ENCODE measurements at regions not wholly inside any gene's neighbourhood (a gene's known extent, or its start where the extent isn't known, plus 50 kb on each side); places are given as distances from the start of the nearest gene placed in this dataset.

- Histone ChIP-seq H3K4me2 (ENCODE audit: low read length) (no peak overlapping the region), H3K27ac (ENCODE audit: low read depth, low read length) (no peak overlapping the region), H3K9me3 (ENCODE audit: control insufficient read depth, insufficient read depth, low read length) (no peaks in the 10 kb centered on the region), H3K9me2 (replicated peaks; ENCODE audit: control insufficient read depth, low read length) (no peaks in the 10 kb centered on the region), H3K4me3 (ENCODE audit: low read length) (no peak overlapping the region), H3K4me1 (ENCODE audit: control insufficient read depth, low read length) (0 out of 2 replicates have a peak, but pooled peaks cover 3% of the 10 kb centered on the region), H3K36me3 (ENCODE audit: control insufficient read depth, low read length) (no peaks in the 10 kb centered on the region), H4K20me1 (ENCODE audit: control insufficient read depth, insufficient read depth, low read depth, low read length) (no peaks in the 10 kb centered on the region), H3K79me2 (ENCODE audit: control insufficient read depth, low read length) (no peaks in the 10 kb centered on the region), H3K27me3 (ENCODE audit: control insufficient read depth, low read length) (peaks cover 5% of the 10 kb centered on the region), H3F3A (ENCODE audit: control insufficient read depth, insufficient read depth) (no peaks in the 10 kb centered on the region)
- TF ChIP-seq, protein P1, sequence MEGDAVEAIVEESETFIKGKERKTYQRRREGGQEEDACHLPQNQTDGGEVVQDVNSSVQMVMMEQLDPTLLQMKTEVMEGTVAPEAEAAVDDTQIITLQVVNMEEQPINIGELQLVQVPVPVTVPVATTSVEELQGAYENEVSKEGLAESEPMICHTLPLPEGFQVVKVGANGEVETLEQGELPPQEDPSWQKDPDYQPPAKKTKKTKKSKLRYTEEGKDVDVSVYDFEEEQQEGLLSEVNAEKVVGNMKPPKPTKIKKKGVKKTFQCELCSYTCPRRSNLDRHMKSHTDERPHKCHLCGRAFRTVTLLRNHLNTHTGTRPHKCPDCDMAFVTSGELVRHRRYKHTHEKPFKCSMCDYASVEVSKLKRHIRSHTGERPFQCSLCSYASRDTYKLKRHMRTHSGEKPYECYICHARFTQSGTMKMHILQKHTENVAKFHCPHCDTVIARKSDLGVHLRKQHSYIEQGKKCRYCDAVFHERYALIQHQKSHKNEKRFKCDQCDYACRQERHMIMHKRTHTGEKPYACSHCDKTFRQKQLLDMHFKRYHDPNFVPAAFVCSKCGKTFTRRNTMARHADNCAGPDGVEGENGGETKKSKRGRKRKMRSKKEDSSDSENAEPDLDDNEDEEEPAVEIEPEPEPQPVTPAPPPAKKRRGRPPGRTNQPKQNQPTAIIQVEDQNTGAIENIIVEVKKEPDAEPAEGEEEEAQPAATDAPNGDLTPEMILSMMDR (IDR thresholded peaks at IDR 0.05; ENCODE audit: low read depth, low read length, poor library complexity, severe bottlenecking) = no peak
- TF ChIP-seq EZH2phosphoT487 (IDR thresholded peaks at IDR 0.05; ENCODE audit: borderline replicate concordance, low read length) = no peak
Measured at GRCh38 chr1:117694543-117694942, 88.7 kb downstream of the TENT5C start.

DNA sequence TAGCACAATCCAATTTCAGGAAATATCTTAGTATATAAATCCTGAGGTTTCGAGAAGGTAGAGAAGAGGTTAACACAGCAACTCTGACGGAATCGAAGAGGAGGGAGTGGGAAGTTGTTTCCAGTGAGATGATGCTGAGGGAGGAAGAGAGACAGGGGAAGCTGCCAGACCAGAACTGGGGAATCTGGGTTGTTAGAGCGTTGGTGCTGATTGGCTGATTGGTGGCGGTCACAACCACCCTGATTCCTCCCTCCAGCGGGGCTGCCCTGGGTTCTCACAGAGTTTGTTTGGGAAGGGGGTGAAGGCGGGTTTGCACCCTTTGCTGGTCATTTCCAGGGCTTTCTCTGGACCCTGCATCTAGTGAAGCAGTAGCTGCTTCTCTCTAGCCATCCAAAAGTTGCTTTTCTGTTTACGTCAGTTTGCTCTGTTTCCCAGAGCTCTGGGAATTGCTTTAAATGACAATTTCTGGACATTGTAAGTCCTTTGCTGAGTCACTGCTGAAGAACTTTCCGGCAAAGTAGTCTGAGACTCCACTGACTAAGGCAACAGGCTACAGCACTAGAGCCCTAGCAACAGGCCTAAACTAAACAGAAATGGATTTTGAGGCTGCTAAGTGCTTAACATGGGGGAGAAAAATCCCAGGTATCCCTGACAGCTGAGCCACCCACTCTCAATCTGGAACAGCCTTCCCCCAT is 90.1 kb downstream of the TENT5C start:
- Histone ChIP-seq H3K4me3 (ENCODE audit: low read length) (no peak overlapping the region), H3K4me1 (ENCODE audit: control insufficient read depth, low read length) (no peaks in the 10 kb centered on the region), H3K9me3 (ENCODE audit: control insufficient read depth, insufficient read depth, low read length) (no peaks in the 10 kb centered on the region), H3K27me3 (ENCODE audit: control insufficient read depth, low read length) (peaks cover under 1% of the 10 kb centered on the region), H3K9me2 (replicated peaks; ENCODE audit: control insufficient read depth, low read length) (no peaks in the 10 kb centered on the region), H4K20me1 (ENCODE audit: control insufficient read depth, insufficient read depth, low read depth, low read length) (no peaks in the 10 kb centered on the region), H3K27ac (ENCODE audit: low read depth, low read length) (no peak overlapping the region), H3F3A (ENCODE audit: control insufficient read depth, insufficient read depth) (no peaks in the 10 kb centered on the region), H3K4me2 (ENCODE audit: low read length) (no peak overlapping the region), H3K79me2 (ENCODE audit: control insufficient read depth, low read length) (no peaks in the 10 kb centered on the region), H3K36me3 (ENCODE audit: control insufficient read depth, low read length) (no peaks in the 10 kb centered on the region)
- TF ChIP-seq, protein P1 (IDR thresholded peaks at IDR 0.05; ENCODE audit: low read depth, low read length, poor library complexity, severe bottlenecking) = no peak
- TF ChIP-seq EZH2phosphoT487 (IDR thresholded peaks at IDR 0.05; ENCODE audit: borderline replicate concordance, low read length) = no peak

DNA sequence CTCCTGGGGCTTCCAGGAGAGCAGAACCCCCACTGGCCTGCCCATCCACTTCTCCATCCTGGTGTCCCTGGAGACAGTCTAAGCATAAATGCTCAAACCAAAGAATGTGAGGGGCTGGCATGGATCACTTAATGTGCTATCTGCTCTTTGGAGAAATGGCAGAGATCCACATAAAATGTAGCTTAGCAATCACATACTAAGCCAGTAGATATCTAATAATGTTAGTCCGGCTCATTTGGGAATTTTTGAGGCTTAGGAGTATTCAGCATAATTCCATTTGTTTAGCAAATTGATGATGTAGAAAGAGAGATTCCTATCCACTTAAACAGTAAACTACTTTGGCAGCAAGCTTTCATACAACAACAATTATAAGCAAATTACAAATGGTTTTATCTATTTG is 90.7 kb downstream of the TENT5C start:
- no peak overlapping the region for H3K4me3 ChIP-seq (ENCODE audit: low read length)
- no peaks in the 10 kb centered on the region for H3K9me2 ChIP-seq (replicated peaks; ENCODE audit: control insufficient read depth, low read length)
- no peaks in the 10 kb centered on the region for H3K4me1 ChIP-seq (ENCODE audit: control insufficient read depth, low read length)
- H4K20me1 ChIP-seq (ENCODE audit: control insufficient read depth, insufficient read depth, low read depth, low read length) = no peaks in the 10 kb centered on the region
- H3K27ac ChIP-seq (ENCODE audit: low read depth, low read length) = no peak overlapping the region
- no peaks in the 10 kb centered on the region for H3F3A ChIP-seq (ENCODE audit: control insufficient read depth, insufficient read depth)
- no peaks in the 10 kb centered on the region for H3K79me2 ChIP-seq (ENCODE audit: control insufficient read depth, low read length)
- no peaks in the 10 kb centered on the region for H3K9me3 ChIP-seq (ENCODE audit: control insufficient read depth, insufficient read depth, low read length)
- TF ChIP-seq, protein P1 (IDR thresholded peaks at IDR 0.05; ENCODE audit: low read depth, low read length, poor library complexity, severe bottlenecking) = no peak
- TF ChIP-seq EZH2phosphoT487 (IDR thresholded peaks at IDR 0.05; ENCODE audit: borderline replicate concordance, low read length) = no peak
- H3K36me3 ChIP-seq (ENCODE audit: control insufficient read depth, low read length) = no peaks in the 10 kb centered on the region
- H3K27me3 ChIP-seq (ENCODE audit: control insufficient read depth, low read length) = no peaks in the 10 kb centered on the region
- H3K4me2 ChIP-seq (ENCODE audit: low read length) = no peak overlapping the region
